Activated B cell treated with CpG ODN at 0.5 μM for 24 hours (primary cell): ENCODE measurements at regions not wholly inside any gene's neighbourhood (a gene's known extent, or its start where the extent isn't known, plus 50 kb on each side); places are given as distances from the start of the nearest gene placed in this dataset.

Source experiments
- ATAC-seq: fragments of 200-7000 bp; cut with Tn5 transposase; one replicate; pipeline ENCODE4 v1.10.0; 2021; ENCODE audit warnings: low read depth, mild to moderate bottlenecking, moderate library complexity
- CTCF ChIA-PET: fragments of 350-600 bp; sonication (Branson Sonifier 250); formaldehyde crosslinking; loops from one replicate; lab custom pipeline; 2021; ENCODE audit warnings: antibody characterized with exemption; lab: Charles Lee
- POLR2A ChIA-PET: fragments of 350-600 bp; sonication (Branson Sonifier 250); formaldehyde crosslinking; loops from one replicate; lab custom pipeline; 2021; ENCODE audit warnings: antibody characterized with exemption; lab: Charles Lee
- DNase-seq: peaks from one replicate; pipeline ENCODE4 v3.0.0; 2022
- H3K27ac Mint-ChIP-seq: one replicate; pipeline ENCODE4 v1.8.0; 2020; ENCODE audit warnings: mixed read lengths
- H3K27me3 Mint-ChIP-seq: one replicate; pipeline ENCODE4 v1.8.0; 2021; ENCODE audit warnings: mixed read lengths
- H3K36me3 Mint-ChIP-seq: one replicate; pipeline ENCODE4 v1.8.0; 2021; ENCODE audit warnings: low read depth, mixed read lengths
- H3K4me1 Mint-ChIP-seq: one replicate; pipeline ENCODE4 v1.8.0; 2021; ENCODE audit warnings: mixed read lengths
- H3K4me3 Mint-ChIP-seq: one replicate; pipeline ENCODE4 v1.8.0; 2020; ENCODE audit warnings: mild to moderate bottlenecking, mixed read lengths
- H3K9me3 Mint-ChIP-seq: one replicate; pipeline ENCODE4 v1.8.0; 2020; ENCODE audit warnings: mixed read lengths
- intact Hi-C: fragments of 100-400 bp; cut with micrococcal nuclease; formaldehyde crosslinking; loops from one replicate; pipeline ENCODE4 v1.15.1; 2024
- TF ChIP-seq, protein P1 (sequence below): fragments of 200-600 bp; IDR thresholded peaks from one replicate; pipeline ENCODE4 v1.8.0; 2022; ENCODE audit warnings: antibody characterized with exemption, mild to moderate bottlenecking

DNA sequence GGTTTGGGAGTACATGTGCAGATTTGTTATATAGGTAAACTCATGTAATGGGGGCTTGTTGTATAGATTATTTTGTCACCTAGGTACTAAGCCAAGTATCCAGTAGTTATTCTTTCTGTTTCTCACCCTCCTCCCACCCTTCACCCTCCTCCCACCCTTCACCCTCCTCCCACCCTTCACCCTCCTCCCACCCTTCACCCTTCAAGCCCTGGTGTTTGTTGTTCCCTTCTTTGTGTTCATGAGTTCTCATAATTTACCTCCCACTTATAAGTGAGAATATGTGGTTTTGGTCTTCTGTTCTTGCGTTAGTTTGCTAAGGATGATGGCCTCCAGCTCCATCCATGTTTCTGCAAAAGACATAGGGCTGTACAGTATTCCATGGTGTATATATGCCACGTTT, 58.7 kb upstream of the OR10AD1 start:
- ATAC-seq, result no peak
- no peak overlapping the region for H3K27ac Mint-ChIP-seq
- no peak overlapping the region for H3K4me3 Mint-ChIP-seq
- peaks cover 3% of the 10 kb centered on the region for H3K9me3 Mint-ChIP-seq
- no peaks in the 10 kb centered on the region for H3K36me3 Mint-ChIP-seq
- H3K27me3 Mint-ChIP-seq, result peaks cover 3% of the 10 kb centered on the region
- peaks cover 25% of the 10 kb centered on the region for H3K4me1 Mint-ChIP-seq
- no peak for DNase-seq
- intact Hi-C loops, result no loop called here
- CTCF ChIA-PET, result no interaction called here
- TF ChIP-seq, protein P1, sequence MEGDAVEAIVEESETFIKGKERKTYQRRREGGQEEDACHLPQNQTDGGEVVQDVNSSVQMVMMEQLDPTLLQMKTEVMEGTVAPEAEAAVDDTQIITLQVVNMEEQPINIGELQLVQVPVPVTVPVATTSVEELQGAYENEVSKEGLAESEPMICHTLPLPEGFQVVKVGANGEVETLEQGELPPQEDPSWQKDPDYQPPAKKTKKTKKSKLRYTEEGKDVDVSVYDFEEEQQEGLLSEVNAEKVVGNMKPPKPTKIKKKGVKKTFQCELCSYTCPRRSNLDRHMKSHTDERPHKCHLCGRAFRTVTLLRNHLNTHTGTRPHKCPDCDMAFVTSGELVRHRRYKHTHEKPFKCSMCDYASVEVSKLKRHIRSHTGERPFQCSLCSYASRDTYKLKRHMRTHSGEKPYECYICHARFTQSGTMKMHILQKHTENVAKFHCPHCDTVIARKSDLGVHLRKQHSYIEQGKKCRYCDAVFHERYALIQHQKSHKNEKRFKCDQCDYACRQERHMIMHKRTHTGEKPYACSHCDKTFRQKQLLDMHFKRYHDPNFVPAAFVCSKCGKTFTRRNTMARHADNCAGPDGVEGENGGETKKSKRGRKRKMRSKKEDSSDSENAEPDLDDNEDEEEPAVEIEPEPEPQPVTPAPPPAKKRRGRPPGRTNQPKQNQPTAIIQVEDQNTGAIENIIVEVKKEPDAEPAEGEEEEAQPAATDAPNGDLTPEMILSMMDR, result no peak
- POLR2A ChIA-PET, result no interaction called here
